ENCODE measurements at regions not wholly inside any gene's neighbourhood (a gene's known extent, or its start where the extent isn't known, plus 50 kb on each side); places are given as distances from the start of the nearest gene placed in this dataset.

DNA sequence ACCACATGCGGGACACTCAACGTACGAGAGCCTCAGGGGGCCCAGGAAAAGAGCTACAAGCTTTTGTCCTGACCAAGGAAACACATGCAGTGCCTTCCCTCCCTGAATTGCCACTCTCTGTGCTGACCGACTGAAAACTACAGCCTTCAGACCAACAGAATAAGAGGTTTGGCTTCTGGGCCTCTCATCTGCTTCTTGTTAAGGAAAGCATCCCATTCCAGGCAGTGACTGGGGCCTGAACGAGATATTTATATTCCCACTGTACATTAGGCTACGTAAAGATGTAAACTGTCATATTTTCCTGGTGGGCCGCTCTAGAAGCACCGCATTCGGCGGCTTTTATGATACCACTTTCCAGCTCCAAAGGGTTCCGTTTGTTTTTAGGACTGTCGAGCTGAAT, 208.9 kb upstream of the TPM1 start:
- Histone ChIP-seq H3K36me3 (ENCODE audit: control insufficient read depth, insufficient read depth, low read length) (peaks cover 7% of the 10 kb centered on the region), H3K4me1 (ENCODE audit: control insufficient read depth, extremely low read depth, insufficient read depth, low read length) (no peaks in the 10 kb centered on the region), H3K9me3 (ENCODE audit: control insufficient read depth, insufficient read depth, low read depth, low read length) (no peaks in the 10 kb centered on the region), H3K9ac (ENCODE audit: insufficient read depth, low read length) (no peak overlapping the region), H3K27me3 (ENCODE audit: control insufficient read depth, insufficient read depth, low read length) (no peaks in the 10 kb centered on the region), H3K4me3 (replicated peaks in 1 of 4; ENCODE audit: control extremely low read depth in 1 of 4, insufficient read depth in 1 of 4, low read depth in 3 of 4, low read length in 4 of 4) (no peak overlapping the region), H3K79me2 (ENCODE audit: control insufficient read depth, insufficient read depth, low read length) (no peaks in the 10 kb centered on the region), H2AFZ (ENCODE audit: low read length) (no peak overlapping the region), H3K4me2 (ENCODE audit: extremely low read depth, insufficient read depth, low read length) (no peak overlapping the region), H3K27ac (ENCODE audit: insufficient read depth, low read length) (no peak overlapping the region), H4K20me1 (ENCODE audit: control insufficient read depth, extremely low read depth, insufficient read depth, low read length) (no peaks in the 10 kb centered on the region)
- TF ChIP-seq EZH2 (IDR thresholded peaks at IDR 0.05; ENCODE audit: low read length, missing control alignments): no peak
- TF ChIP-seq, protein P1, sequence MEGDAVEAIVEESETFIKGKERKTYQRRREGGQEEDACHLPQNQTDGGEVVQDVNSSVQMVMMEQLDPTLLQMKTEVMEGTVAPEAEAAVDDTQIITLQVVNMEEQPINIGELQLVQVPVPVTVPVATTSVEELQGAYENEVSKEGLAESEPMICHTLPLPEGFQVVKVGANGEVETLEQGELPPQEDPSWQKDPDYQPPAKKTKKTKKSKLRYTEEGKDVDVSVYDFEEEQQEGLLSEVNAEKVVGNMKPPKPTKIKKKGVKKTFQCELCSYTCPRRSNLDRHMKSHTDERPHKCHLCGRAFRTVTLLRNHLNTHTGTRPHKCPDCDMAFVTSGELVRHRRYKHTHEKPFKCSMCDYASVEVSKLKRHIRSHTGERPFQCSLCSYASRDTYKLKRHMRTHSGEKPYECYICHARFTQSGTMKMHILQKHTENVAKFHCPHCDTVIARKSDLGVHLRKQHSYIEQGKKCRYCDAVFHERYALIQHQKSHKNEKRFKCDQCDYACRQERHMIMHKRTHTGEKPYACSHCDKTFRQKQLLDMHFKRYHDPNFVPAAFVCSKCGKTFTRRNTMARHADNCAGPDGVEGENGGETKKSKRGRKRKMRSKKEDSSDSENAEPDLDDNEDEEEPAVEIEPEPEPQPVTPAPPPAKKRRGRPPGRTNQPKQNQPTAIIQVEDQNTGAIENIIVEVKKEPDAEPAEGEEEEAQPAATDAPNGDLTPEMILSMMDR (conservative IDR thresholded peaks at IDR 0.05 in 1 of 2, IDR thresholded peaks at IDR 0.05 in 1 of 2; ENCODE audit: low read depth in 1 of 2, low read length in 2 of 2): no peak
- DNase-seq (ENCODE audit: low read depth in 2 of 2): no peak

DNA sequence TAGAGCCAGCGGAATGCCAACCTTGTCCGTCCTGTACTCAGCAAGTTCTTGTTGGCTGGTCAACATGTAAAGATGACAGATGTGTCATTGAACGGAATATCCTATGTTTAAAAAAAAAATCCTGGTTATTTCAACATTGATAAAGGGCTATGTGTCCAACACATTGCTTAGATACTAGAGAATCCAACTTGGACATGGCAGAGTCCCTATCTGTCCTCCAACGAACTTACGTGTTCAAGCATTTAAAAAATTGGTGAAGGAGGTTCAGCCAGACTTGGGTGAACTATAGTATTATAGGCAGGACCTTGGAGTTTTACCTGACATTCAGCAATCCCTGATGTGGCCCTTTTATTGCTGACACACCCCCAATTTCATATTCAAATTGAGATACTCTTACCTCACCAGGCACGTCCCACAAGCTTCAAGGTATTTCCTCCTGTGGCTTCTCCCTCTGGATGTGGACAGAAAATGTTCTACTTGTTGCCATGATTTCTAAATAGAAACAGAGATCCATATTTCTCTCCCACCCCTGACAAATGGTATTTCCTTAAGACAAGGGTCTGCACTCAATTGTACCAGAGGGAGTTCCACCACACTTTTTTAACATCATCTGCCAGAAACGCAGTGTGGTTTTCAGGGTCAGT, 207.7 kb upstream of the TPM1 start:
- peak in 1 of 2 donors; percentile 45 for DNase-seq (ENCODE audit: low read depth in 2 of 2)
- Histone ChIP-seq H3K27me3 (ENCODE audit: control insufficient read depth, insufficient read depth, low read length) (no peaks in the 10 kb centered on the region), H3K79me2 (ENCODE audit: control insufficient read depth, insufficient read depth, low read length) (no peaks in the 10 kb centered on the region), H3K27ac (ENCODE audit: insufficient read depth, low read length) (no peak overlapping the region), H3K4me2 (ENCODE audit: extremely low read depth, insufficient read depth, low read length) (no peak overlapping the region), H3K9ac (ENCODE audit: insufficient read depth, low read length) (no peak overlapping the region), H3K9me3 (ENCODE audit: control insufficient read depth, insufficient read depth, low read depth, low read length) (no peaks in the 10 kb centered on the region), H3K4me3 (replicated peaks in 1 of 4; ENCODE audit: control extremely low read depth in 1 of 4, insufficient read depth in 1 of 4, low read depth in 3 of 4, low read length in 4 of 4) (no peak overlapping the region), H4K20me1 (ENCODE audit: control insufficient read depth, extremely low read depth, insufficient read depth, low read length) (no peaks in the 10 kb centered on the region), H2AFZ (ENCODE audit: low read length) (no peak overlapping the region), H3K4me1 (ENCODE audit: control insufficient read depth, extremely low read depth, insufficient read depth, low read length) (no peaks in the 10 kb centered on the region), H3K36me3 (ENCODE audit: control insufficient read depth, insufficient read depth, low read length) (peaks cover 7% of the 10 kb centered on the region)
- TF ChIP-seq EZH2 (IDR thresholded peaks at IDR 0.05; ENCODE audit: low read length, missing control alignments): no peak
- TF ChIP-seq, protein P1 (conservative IDR thresholded peaks at IDR 0.05 in 1 of 2, IDR thresholded peaks at IDR 0.05 in 1 of 2; ENCODE audit: low read depth in 1 of 2, low read length in 2 of 2): no peak

DNA sequence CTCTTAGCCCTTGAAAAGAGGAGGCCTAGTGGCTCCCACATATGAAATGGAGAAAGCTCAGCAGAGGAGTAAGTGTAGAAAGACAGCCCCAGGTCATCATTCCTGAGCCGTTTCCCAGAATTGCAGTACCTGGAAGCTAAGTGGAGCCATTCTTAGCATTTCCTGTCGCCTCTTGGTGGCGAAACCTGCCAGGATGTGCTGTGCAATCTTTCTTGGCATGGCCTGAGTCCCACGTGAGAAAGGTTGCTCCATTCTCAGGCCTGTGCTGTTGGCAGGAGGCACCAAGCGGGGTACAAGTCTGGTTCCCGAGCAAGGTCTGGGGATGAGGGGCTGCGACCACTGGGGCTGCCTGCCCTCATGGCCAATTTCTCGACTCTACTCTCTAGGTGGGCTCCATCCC, 207.2 kb upstream of the TPM1 start:
- H3K9me3 ChIP-seq (ENCODE audit: control insufficient read depth, insufficient read depth, low read depth, low read length): no peaks in the 10 kb centered on the region
- no peaks in the 10 kb centered on the region for H3K4me1 ChIP-seq (ENCODE audit: control insufficient read depth, extremely low read depth, insufficient read depth, low read length)
- H4K20me1 ChIP-seq (ENCODE audit: control insufficient read depth, extremely low read depth, insufficient read depth, low read length): no peaks in the 10 kb centered on the region
- no peaks in the 10 kb centered on the region for H3K27me3 ChIP-seq (ENCODE audit: control insufficient read depth, insufficient read depth, low read length)
- peaks cover 7% of the 10 kb centered on the region for H3K36me3 ChIP-seq (ENCODE audit: control insufficient read depth, insufficient read depth, low read length)
- no peak overlapping the region for H3K4me3 ChIP-seq (replicated peaks in 1 of 4; ENCODE audit: control extremely low read depth in 1 of 4, insufficient read depth in 1 of 4, low read depth in 3 of 4, low read length in 4 of 4)
- TF ChIP-seq, protein P1 (conservative IDR thresholded peaks at IDR 0.05 in 1 of 2, IDR thresholded peaks at IDR 0.05 in 1 of 2; ENCODE audit: low read depth in 1 of 2, low read length in 2 of 2): no peak
- TF ChIP-seq EZH2 (IDR thresholded peaks at IDR 0.05; ENCODE audit: low read length, missing control alignments): no peak
- no peak overlapping the region for H2AFZ ChIP-seq (ENCODE audit: low read length)
- no peak overlapping the region for H3K9ac ChIP-seq (ENCODE audit: insufficient read depth, low read length)
- H3K4me2 ChIP-seq (ENCODE audit: extremely low read depth, insufficient read depth, low read length): no peak overlapping the region
- no peaks in the 10 kb centered on the region for H3K79me2 ChIP-seq (ENCODE audit: control insufficient read depth, insufficient read depth, low read length)
- H3K27ac ChIP-seq (ENCODE audit: insufficient read depth, low read length): no peak overlapping the region
- peak in 1 of 2 donors; percentile 13 for DNase-seq (ENCODE audit: low read depth in 2 of 2)

Data from fibroblast of lung (primary cell).